ENCODE measurements at regions not wholly inside any gene's neighbourhood (a gene's known extent, or its start where the extent isn't known, plus 50 kb on each side); places are given as distances from the start of the nearest gene placed in this dataset.

- DNase-seq (ENCODE audit: low read depth in 1 of 2, low spot score in 1 of 2) = no peak
- TF ChIP-seq, protein P1, sequence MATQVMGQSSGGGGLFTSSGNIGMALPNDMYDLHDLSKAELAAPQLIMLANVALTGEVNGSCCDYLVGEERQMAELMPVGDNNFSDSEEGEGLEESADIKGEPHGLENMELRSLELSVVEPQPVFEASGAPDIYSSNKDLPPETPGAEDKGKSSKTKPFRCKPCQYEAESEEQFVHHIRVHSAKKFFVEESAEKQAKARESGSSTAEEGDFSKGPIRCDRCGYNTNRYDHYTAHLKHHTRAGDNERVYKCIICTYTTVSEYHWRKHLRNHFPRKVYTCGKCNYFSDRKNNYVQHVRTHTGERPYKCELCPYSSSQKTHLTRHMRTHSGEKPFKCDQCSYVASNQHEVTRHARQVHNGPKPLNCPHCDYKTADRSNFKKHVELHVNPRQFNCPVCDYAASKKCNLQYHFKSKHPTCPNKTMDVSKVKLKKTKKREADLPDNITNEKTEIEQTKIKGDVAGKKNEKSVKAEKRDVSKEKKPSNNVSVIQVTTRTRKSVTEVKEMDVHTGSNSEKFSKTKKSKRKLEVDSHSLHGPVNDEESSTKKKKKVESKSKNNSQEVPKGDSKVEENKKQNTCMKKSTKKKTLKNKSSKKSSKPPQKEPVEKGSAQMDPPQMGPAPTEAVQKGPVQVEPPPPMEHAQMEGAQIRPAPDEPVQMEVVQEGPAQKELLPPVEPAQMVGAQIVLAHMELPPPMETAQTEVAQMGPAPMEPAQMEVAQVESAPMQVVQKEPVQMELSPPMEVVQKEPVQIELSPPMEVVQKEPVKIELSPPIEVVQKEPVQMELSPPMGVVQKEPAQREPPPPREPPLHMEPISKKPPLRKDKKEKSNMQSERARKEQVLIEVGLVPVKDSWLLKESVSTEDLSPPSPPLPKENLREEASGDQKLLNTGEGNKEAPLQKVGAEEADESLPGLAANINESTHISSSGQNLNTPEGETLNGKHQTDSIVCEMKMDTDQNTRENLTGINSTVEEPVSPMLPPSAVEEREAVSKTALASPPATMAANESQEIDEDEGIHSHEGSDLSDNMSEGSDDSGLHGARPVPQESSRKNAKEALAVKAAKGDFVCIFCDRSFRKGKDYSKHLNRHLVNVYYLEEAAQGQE (IDR thresholded peaks at IDR 0.05; ENCODE audit: insufficient replicate concordance, low read depth) = no peak
- TF ChIP-seq GABPA (IDR thresholded peaks at IDR 0.05; ENCODE audit: low read depth) (no peak), POLR2AphosphoS5 (IDR thresholded peaks at IDR 0.05; ENCODE audit: low read depth) (no peak), SPI1 (IDR thresholded peaks at IDR 0.05; ENCODE audit: borderline replicate concordance, low read depth) (no peak)
- TF ChIP-seq, protein P2, sequence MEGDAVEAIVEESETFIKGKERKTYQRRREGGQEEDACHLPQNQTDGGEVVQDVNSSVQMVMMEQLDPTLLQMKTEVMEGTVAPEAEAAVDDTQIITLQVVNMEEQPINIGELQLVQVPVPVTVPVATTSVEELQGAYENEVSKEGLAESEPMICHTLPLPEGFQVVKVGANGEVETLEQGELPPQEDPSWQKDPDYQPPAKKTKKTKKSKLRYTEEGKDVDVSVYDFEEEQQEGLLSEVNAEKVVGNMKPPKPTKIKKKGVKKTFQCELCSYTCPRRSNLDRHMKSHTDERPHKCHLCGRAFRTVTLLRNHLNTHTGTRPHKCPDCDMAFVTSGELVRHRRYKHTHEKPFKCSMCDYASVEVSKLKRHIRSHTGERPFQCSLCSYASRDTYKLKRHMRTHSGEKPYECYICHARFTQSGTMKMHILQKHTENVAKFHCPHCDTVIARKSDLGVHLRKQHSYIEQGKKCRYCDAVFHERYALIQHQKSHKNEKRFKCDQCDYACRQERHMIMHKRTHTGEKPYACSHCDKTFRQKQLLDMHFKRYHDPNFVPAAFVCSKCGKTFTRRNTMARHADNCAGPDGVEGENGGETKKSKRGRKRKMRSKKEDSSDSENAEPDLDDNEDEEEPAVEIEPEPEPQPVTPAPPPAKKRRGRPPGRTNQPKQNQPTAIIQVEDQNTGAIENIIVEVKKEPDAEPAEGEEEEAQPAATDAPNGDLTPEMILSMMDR (IDR thresholded peaks at IDR 0.05; ENCODE audit: insufficient read depth, low read length) = no peak
Measured at GRCh38 chr6:830667-831327, 137.9 kb upstream of the EXOC2 start.

DNA sequence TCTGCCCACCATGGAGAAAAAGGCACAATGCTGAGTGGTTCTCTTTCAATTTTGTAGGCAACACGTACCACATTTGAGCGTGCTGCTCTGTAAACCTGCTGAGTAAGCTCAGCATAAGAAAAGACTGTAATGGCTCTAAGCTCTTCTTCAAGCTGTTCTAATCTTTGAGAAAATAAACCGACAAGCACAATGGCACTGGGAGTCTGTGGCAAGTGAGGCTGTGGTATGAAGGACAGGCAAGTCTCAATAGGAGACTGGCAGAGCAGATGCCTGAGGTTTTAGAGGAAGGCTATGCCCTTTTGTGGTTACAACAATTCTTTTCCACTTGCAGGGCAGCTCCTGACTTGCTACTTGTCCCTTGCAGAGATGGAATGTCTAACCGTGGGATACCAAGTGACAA, 136.7 kb upstream of the EXOC2 start:
- no peak for DNase-seq (ENCODE audit: low read depth in 1 of 2, low spot score in 1 of 2)
- Histone ChIP-seq H3K27me3 (ENCODE audit: insufficient read depth, poor library complexity, severe bottlenecking) (no peaks in the 10 kb centered on the region), H3K4me3 (replicated peaks; ENCODE audit: insufficient read depth, low read length) (no peak overlapping the region), H3K27ac (replicated peaks) (no peak overlapping the region)
- no peak for TF ChIP-seq POLR2AphosphoS5 (IDR thresholded peaks at IDR 0.05; ENCODE audit: low read depth)
- no peak for TF ChIP-seq SPI1 (IDR thresholded peaks at IDR 0.05; ENCODE audit: borderline replicate concordance, low read depth)
- TF ChIP-seq, protein P2 (IDR thresholded peaks at IDR 0.05; ENCODE audit: insufficient read depth, low read length) = no peak
- TF ChIP-seq, protein P1 (IDR thresholded peaks at IDR 0.05; ENCODE audit: insufficient replicate concordance, low read depth) = no peak
- no peak for TF ChIP-seq GABPA (IDR thresholded peaks at IDR 0.05; ENCODE audit: low read depth)

More at GRCh38 chr6:830667-831327, 137.9 kb upstream of the EXOC2 start:
- no peaks in the 10 kb centered on the region for H3K27me3 ChIP-seq (ENCODE audit: insufficient read depth, poor library complexity, severe bottlenecking)
- no peak overlapping the region for H3K4me3 ChIP-seq (replicated peaks; ENCODE audit: insufficient read depth, low read length)
- no peak overlapping the region for H3K27ac ChIP-seq (replicated peaks)

DNA sequence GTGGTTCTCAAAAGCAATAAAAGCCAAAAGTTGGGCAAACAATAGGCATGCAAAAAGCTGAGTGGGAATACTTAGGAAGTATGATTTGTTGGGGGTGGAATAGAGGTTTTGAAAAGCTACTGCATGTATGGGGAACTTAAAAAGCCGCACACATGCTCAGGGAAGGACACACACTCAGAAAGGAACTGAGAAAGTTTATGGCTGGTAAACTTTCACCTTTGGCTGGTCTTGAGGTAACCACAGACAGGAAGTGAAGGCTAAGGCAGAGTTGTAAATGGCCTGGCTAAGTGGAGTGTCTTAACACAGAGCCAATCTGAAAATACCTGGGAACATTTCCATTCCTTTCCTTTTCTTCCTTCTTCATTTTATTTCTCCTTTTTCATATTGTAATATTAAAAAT, 134.5 kb upstream of the EXOC2 start:
- H3K27me3 ChIP-seq (ENCODE audit: insufficient read depth, poor library complexity, severe bottlenecking) = no peaks in the 10 kb centered on the region
- TF ChIP-seq SPI1 (IDR thresholded peaks at IDR 0.05; ENCODE audit: borderline replicate concordance, low read depth) (no peak), POLR2AphosphoS5 (IDR thresholded peaks at IDR 0.05; ENCODE audit: low read depth) (no peak)
- H3K27ac ChIP-seq (replicated peaks) = no peak overlapping the region
- no peak overlapping the region for H3K4me3 ChIP-seq (replicated peaks; ENCODE audit: insufficient read depth, low read length)
- DNase-seq (ENCODE audit: low read depth in 1 of 2, low spot score in 1 of 2) = no peak

- TF ChIP-seq, protein P1 (IDR thresholded peaks at IDR 0.05; ENCODE audit: insufficient replicate concordance, low read depth) = no peak
- TF ChIP-seq GABPA (IDR thresholded peaks at IDR 0.05; ENCODE audit: low read depth) = no peak
- TF ChIP-seq SPI1 (IDR thresholded peaks at IDR 0.05; ENCODE audit: borderline replicate concordance, low read depth) = no peak
- TF ChIP-seq POLR2AphosphoS5 (IDR thresholded peaks at IDR 0.05; ENCODE audit: low read depth) = no peak
- TF ChIP-seq, protein P2 (IDR thresholded peaks at IDR 0.05; ENCODE audit: insufficient read depth, low read length) = no peak
- Histone ChIP-seq H3K4me3 (replicated peaks; ENCODE audit: insufficient read depth, low read length) (no peak overlapping the region), H3K27me3 (ENCODE audit: insufficient read depth, poor library complexity, severe bottlenecking) (peaks cover 7% of the 10 kb centered on the region), H3K27ac (replicated peaks) (no peak overlapping the region)
- DNase-seq (ENCODE audit: low read depth in 1 of 2, low spot score in 1 of 2) = no peak
Measured at GRCh38 chr6:819122-819521, 126.2 kb upstream of the EXOC2 start.

Measured in HL-60 (cell line).